ENCODE measurements at regions not wholly inside any gene's neighbourhood (a gene's known extent, or its start where the extent isn't known, plus 50 kb on each side); places are given as distances from the start of the nearest gene placed in this dataset.

DNA sequence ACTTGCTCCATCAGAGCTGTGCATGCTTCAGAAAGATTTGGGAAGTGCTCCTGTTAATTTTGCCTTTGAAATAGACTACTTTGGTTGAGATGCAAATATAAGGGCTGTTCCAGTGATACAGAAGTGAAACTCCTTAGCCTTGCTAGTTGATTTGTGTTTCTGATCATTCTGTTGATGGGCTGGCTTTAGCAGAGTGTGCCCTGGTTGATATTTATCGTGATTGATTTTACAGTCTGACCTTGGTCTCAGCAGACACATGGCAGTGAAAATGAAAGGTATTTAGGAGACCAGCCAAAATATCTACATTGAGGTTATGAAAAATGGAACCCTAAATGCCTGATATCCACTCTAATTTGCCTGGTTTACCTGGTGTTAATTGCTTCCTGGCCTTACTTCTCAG, 122.1 kb upstream of the CEP162 start:
- no peaks in the 10 kb centered on the region for H3K36me3 Mint-ChIP-seq (ENCODE audit: unreplicated experiment)
- no peaks in the 10 kb centered on the region for H3K4me1 Mint-ChIP-seq (ENCODE audit: unreplicated experiment)
- no peak overlapping the region for H3K4me3 Mint-ChIP-seq (ENCODE audit: unreplicated experiment)
- no peaks in the 10 kb centered on the region for H3K9me3 Mint-ChIP-seq (ENCODE audit: unreplicated experiment)
- H3K27ac Mint-ChIP-seq (ENCODE audit: unreplicated experiment) = no peak overlapping the region
- DNase-seq (ENCODE audit: extremely low spot score, unreplicated experiment) = no peak
- H3K27me3 Mint-ChIP-seq (ENCODE audit: unreplicated experiment) = peaks cover 43% of the 10 kb centered on the region
- TF ChIP-seq, protein P1, sequence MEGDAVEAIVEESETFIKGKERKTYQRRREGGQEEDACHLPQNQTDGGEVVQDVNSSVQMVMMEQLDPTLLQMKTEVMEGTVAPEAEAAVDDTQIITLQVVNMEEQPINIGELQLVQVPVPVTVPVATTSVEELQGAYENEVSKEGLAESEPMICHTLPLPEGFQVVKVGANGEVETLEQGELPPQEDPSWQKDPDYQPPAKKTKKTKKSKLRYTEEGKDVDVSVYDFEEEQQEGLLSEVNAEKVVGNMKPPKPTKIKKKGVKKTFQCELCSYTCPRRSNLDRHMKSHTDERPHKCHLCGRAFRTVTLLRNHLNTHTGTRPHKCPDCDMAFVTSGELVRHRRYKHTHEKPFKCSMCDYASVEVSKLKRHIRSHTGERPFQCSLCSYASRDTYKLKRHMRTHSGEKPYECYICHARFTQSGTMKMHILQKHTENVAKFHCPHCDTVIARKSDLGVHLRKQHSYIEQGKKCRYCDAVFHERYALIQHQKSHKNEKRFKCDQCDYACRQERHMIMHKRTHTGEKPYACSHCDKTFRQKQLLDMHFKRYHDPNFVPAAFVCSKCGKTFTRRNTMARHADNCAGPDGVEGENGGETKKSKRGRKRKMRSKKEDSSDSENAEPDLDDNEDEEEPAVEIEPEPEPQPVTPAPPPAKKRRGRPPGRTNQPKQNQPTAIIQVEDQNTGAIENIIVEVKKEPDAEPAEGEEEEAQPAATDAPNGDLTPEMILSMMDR (IDR thresholded peaks at IDR 0.05) = no peak

DNA sequence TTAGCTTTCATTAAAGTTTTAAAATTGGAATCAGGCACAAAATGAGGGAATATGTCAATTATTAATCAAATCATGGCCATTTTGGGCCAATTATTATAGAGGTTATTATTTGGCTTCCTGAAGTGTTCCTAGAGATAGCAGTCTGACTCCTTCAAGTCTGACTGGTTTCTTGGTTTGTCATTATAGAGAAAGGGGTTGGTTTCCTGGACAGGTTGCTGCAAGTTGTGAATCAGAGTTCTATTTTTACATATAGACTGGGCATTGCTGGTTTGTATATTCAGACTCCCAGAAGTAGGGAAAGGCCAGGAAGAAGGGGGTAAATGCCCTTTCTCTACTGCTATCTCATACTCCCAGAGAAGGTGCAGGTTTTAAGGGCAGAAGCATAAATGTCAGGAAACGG, 121.4 kb upstream of the CEP162 start:
- no peak for DNase-seq (ENCODE audit: extremely low spot score, unreplicated experiment)
- Mint-ChIP-seq H3K27me3 (ENCODE audit: unreplicated experiment) (peaks cover 43% of the 10 kb centered on the region), H3K9me3 (ENCODE audit: unreplicated experiment) (no peaks in the 10 kb centered on the region), H3K27ac (ENCODE audit: unreplicated experiment) (no peak overlapping the region), H3K36me3 (ENCODE audit: unreplicated experiment) (no peaks in the 10 kb centered on the region), H3K4me3 (ENCODE audit: unreplicated experiment) (no peak overlapping the region), H3K4me1 (ENCODE audit: unreplicated experiment) (no peaks in the 10 kb centered on the region)
- TF ChIP-seq, protein P1 (IDR thresholded peaks at IDR 0.05) = no peak

DNA sequence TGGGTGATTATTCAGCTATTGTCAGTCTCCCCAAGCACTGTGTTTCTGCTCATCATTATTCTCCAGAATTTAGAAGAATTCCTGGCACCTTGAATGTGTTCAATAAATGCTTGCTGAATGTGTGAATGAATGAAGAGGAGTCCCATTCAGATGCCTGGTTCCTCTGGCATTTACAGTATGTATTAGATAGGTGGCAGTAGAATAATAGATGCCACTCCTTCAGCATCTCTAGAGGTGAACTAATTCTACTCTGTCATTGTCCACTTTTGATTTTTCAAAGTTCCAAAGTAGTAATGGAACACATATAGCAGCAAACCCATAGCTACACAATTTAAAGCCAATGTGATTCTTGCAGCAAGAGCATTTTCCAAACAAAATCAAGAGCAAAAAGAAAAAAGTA, 118.9 kb upstream of the CEP162 start:
- Mint-ChIP-seq H3K36me3 (ENCODE audit: unreplicated experiment) (no peaks in the 10 kb centered on the region), H3K27me3 (ENCODE audit: unreplicated experiment) (peaks cover 39% of the 10 kb centered on the region), H3K27ac (ENCODE audit: unreplicated experiment) (no peak overlapping the region), H3K9me3 (ENCODE audit: unreplicated experiment) (no peaks in the 10 kb centered on the region), H3K4me1 (ENCODE audit: unreplicated experiment) (no peaks in the 10 kb centered on the region), H3K4me3 (ENCODE audit: unreplicated experiment) (no peak overlapping the region)
- DNase-seq (ENCODE audit: extremely low spot score, unreplicated experiment) = no peak
- TF ChIP-seq, protein P1 (IDR thresholded peaks at IDR 0.05) = peak; percentile 29

DNA sequence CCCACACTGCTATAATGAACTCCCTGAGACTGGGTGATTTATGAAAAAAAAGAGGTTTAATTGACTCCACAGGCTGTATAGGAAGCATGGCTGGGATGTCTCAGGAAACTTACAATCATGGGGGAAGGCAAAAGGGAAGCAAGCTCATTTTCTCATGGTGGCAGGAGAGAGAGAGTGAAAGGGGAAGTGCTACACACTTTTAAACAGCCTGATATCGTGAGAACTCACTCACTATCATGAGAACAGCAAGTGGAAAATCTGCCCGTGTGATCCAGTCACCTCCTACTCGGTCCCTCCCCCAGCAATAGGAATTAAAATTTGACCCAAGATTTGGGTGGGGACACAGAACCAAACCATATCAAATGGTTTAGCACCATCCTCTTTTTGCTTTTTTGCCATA, 116.6 kb upstream of the CEP162 start:
- no peak overlapping the region for H3K27ac Mint-ChIP-seq (ENCODE audit: unreplicated experiment)
- H3K9me3 Mint-ChIP-seq (ENCODE audit: unreplicated experiment) = no peaks in the 10 kb centered on the region
- H3K4me1 Mint-ChIP-seq (ENCODE audit: unreplicated experiment) = no peaks in the 10 kb centered on the region
- peaks cover 30% of the 10 kb centered on the region for H3K27me3 Mint-ChIP-seq (ENCODE audit: unreplicated experiment)
- no peak for DNase-seq (ENCODE audit: extremely low spot score, unreplicated experiment)
- H3K36me3 Mint-ChIP-seq (ENCODE audit: unreplicated experiment) = no peaks in the 10 kb centered on the region
- TF ChIP-seq, protein P1 (IDR thresholded peaks at IDR 0.05) = no peak
- no peak overlapping the region for H3K4me3 Mint-ChIP-seq (ENCODE audit: unreplicated experiment)

DNA sequence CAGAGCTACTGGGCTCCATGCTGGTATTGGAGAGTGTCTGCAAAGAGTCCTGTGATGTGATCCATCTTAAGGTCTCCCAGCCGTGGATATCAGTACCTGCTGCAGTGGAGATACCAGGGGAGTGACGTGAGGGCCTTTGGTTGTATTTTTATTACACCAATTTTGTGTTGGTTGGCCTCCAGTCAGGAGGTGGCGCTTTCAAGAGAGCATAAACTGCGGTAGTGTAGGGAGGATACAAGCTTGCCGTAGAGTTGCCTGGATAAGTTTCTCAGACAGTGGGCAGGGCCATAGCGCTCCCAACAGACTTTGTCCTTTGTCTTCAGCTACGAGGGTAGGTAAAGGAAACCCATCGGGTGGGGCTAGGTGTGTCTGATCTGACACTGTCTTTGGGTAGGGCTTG, 113.0 kb upstream of the CEP162 start:
- no peak overlapping the region for H3K27ac Mint-ChIP-seq (ENCODE audit: unreplicated experiment)
- no peaks in the 10 kb centered on the region for H3K36me3 Mint-ChIP-seq (ENCODE audit: unreplicated experiment)
- H3K4me3 Mint-ChIP-seq (ENCODE audit: unreplicated experiment) = no peak overlapping the region
- H3K4me1 Mint-ChIP-seq (ENCODE audit: unreplicated experiment) = no peaks in the 10 kb centered on the region
- peaks cover 9% of the 10 kb centered on the region for H3K9me3 Mint-ChIP-seq (ENCODE audit: unreplicated experiment)
- peaks cover 23% of the 10 kb centered on the region for H3K27me3 Mint-ChIP-seq (ENCODE audit: unreplicated experiment)
- DNase-seq (ENCODE audit: extremely low spot score, unreplicated experiment) = no peak
- TF ChIP-seq, protein P1 (IDR thresholded peaks at IDR 0.05) = no peak

Measured in osteocyte (in vitro differentiated cells).